Right lung (tissue), 2 donors: ENCODE measurements at regions not wholly inside any gene's neighbourhood (a gene's known extent, or its start where the extent isn't known, plus 50 kb on each side); places are given as distances from the start of the nearest gene placed in this dataset.

Experiments
- DNase-seq, 2 donors: peaks; one replicate each; pipeline ENCODE4 v3.0.0-alpha.2; 2013

DNA sequence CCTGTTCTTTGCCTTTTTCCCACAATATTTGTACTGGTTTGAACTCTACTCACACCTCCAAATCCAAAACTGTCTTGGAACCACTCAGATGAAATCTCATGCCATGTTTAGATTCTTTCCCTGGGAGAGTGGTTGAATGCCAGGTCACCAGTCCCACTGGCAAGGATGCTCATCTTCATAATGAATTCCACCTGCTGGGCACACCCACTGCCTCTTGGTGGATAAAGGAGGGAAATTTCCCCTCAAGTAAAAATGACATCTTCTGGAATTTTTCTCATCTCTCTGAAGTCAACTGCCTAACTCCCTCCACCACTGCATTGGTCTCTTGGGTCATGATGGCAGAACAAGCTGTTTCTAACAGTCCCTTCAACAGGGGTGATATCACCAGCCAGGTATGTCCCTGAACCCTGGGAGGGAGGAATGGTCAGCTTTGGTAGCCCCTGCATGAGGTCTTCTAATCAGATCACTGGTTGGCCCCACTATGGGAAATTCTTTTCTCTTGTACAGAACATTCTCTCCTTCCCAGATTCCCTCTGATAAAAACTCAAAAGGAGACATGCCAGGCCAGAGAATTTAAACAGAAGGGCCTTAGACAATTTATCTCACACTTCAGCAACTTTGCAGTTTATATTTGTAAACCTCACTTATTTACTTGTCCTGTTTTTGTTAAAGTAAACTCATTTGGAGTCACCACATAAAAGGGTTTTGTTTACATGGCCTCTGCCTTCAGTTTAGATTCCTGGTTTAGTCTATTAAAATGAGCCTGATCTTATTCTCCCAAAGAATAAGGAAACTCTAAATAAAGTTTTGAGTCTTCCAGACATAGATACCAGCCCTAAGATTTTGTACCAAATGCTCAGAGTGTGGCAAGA is 143.4 kb downstream of the WNT5A start:
- DNase-seq = no peak

DNA sequence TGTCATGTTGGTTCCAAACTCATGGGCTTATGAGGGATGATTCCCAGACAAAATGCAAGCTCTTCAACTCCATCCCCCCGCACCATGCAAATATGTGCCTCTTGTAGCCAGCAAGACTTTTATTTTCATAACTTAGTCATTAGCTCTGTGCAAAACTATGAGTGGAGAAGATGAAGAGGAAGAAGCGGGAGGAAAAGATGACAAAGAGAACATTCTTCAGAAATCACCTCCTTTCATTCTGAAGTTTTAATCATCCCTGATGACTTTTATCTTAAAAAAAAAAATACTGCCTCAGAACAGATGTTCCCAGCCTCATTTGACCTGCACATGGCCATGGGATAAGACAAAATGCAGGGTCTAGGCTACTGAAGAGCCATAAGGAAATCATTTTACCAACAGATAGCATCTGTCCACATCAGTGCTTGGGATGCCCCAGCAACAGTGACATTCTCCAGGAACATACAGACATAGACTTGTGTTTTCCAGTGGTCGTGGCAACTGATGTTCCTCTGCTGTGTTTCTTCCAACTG is 145.5 kb downstream of the WNT5A start:
- DNase-seq = no peak

DNA sequence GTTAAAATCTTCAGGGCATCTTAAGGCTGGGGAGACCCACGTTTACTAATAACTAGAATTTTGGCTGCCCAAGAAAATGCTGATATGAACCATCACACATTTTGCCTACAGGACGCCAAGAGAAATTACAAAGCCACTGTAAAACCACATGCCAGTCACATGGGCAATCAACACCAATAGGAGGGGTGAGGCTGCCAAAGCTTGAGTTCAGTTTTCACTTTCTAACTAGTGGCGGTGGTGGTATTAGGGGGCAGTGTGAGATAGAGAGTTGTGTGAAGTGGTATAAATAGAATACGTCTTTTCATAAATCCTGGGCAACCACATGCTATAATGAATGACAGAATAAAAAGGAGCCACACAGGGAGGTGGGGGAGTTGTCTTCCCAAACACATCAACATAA is 147.3 kb downstream of the WNT5A start:
- no peak for DNase-seq

- DNase-seq = no peak
These were observed 147.7 kb downstream of the WNT5A start for GRCh38 chr3:55339390-55339789.

GRCh38 chr3:55337641-55338180 is 149.4 kb downstream of the WNT5A start:
- DNase-seq = no peak

GRCh38 chr3:55333923-55334322 is 153.2 kb downstream of the WNT5A start:
- DNase-seq = no peak

- no peak for DNase-seq
These were observed 154.1 kb downstream of the WNT5A start for GRCh38 chr3:55333046-55333445.

- no peak for DNase-seq
These were observed 154.9 kb downstream of the WNT5A start for GRCh38 chr3:55332176-55332575.

DNA sequence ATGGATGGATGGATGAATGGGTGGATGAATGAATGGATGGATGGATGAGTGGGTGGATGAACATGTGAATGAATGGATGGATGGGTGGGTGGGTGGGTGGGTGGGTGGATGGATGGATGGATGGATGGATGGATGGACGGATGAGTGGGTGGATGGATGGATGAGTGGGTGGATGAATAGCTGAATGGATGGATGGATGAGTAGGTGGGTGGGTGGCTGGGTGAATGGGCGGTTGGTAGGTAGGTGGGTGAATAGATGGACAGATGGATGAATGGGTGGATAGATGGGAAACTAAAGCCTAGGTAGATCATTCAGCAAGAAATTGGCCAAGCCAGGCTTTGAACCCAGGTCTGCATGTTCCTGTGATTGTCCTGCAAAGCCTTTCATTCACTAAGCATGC is 155.6 kb downstream of the WNT5A start:
- no peak for DNase-seq

GRCh38 chr3:55330756-55331155 is 156.3 kb downstream of the WNT5A start:
- no peak for DNase-seq

DNA sequence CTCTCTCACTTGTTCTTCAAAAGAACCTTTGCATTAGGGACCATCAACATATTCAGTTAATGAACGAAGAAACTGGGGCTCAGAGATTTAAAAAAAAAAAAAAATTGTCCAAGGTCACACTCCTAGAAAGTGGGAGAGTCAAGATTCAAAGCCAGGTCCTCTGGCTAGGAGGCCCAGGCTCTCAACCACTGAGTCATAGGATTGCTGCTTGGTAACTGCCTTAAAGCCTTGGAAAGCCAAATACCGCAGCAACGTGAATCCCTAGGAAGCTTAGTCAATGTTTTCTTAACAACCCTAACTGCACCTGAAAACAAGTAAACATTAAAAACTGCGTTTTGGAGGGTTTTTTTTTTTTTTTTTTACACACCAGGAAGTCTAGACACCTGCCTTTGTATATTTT is 156.8 kb downstream of the WNT5A start:
- no peak for DNase-seq

- DNase-seq = no peak
These were observed 157.3 kb downstream of the WNT5A start for GRCh38 chr3:55329849-55330248.

- DNase-seq = no peak
These were observed 159.8 kb downstream of the WNT5A start for GRCh38 chr3:55327131-55327920.

DNA sequence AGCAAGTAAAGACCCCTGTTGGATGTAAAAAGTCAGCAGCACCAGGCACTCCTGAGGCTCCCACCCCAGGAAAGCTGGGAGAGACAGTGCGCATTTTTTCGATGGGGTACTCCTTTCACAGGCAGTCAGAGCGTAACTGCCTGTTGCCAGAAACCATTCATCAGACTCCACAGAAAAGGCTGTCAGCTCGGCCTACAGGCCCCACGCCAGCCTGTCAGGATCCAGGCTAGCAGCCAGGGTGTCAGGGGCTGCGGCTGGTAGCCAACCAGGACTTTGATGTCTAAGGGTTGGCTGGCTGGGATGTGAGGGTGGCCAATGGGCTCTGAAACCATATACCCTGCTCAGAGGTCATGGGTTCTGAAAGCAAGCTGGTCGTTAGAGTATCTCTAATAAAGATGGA is 164.5 kb downstream of the WNT5A start:
- DNase-seq = no peak

DNA sequence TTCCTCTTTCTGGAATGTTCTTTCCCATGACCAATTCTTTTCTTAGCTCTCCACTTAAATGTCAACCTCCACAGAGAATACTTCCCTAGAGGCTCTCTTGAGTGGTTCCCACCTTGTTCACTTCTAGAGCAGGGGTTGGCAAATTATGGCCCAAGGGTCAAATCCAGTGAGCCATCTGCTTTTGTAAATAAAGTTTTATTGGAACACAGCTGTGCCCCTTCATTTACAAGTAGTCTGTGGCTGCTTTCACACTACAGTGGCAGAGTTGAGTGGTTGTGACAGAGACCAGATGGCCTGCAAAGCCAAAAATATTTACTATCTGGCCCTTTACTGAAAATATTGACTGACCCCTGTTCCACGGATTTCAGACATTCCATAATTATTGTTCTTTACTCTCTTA is 166.2 kb downstream of the WNT5A start:
- no peak for DNase-seq

DNA sequence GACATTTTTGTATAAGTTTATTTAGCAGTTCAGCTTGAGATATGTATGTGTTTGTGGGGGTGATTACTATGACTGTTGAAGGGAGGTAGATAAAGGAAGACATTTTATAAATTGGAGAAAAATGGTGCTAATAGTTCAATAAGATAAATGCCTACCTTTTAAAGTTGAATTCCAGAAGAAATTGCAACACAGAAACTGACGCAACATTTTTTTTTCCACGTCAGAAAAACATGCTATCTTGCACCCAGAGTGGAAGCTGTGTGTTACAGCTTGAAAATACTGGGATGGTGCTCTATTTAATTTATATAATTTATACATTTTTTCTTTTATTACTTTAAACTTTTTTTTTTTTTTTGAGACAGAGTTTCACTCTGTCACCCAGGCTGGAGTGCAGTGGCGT is 171.7 kb downstream of the WNT5A start:
- DNase-seq = no peak

GRCh38 chr3:55313666-55314065 is 173.4 kb downstream of the WNT5A start:
- DNase-seq = no peak

DNA sequence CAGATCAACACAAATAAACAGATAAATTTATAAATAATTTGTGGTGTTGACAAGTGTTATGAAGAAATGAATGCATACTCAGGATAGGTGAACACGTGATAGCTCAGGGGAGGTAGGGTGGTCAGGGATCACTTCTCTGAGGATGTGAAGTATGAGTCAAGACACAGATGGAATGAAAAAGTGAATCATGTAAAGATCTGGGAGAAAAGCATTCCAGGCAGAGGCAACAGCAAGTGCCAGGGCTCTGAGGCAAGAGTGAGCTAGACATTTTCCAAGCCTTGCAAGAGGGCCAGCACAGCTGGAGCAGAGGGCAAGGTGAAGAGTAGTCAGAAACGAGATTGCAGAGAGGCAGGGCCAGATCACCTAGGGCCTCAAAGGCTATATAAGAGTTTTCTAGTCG is 177.8 kb downstream of the WNT5A start:
- no peak for DNase-seq

DNA sequence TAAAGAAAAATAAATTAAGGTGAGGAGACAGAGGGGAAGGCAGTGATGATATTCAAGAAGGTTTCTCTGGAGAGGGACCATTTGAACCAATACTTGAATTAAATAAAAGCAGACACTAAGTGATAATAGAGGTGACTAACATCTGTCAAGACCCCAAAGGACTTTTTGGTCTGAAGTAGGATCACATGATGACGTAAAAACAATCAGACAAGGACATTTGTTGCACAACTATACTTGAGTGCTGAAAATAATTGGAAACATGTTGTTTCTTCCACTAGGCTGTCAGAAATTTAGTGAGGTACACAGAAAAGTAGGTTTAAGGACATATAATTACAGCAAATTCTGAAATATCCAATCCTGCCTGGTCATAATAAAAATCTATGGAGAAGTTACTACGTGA is 179.5 kb downstream of the WNT5A start:
- no peak for DNase-seq

DNA sequence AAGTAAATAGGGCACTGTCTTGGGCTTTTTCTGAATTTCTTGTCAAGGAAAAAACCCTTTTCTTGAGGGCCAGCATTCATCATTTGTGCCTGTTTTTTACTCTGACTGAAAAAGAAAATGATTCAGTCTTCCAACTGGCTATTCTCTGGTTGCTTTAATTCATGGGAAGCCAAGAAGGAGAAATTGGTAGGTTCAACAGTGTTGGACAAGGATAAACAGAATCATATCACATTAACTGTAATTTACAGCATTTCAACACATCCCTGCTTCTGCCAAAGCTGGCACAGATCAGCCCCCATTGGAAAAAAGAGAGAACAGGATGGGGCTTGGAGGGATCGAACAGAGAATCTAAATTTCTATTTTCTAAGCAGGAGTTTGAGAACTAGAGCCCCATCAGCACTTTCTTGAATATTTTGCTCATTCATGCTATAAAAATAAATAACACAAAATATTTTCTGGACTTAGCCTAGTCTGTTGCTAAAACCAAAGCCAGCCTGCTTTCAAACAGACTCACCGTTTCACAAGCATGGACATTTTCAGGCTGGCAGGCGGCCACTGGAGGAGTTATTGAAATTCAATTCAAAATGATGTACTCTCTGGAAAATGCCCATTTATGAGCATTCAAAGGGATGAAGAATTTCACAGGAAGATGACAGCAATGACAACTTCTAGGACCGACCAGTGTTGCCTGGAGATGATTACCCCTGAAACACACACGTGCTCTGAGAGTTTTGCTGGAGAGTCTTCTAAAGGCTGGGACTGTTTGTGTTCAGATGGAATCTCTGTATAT is 181.2 kb downstream of the WNT5A start:
- no peak for DNase-seq

GRCh38 chr3:55300701-55301100 is 186.4 kb downstream of the WNT5A start:
- DNase-seq = no peak

DNA sequence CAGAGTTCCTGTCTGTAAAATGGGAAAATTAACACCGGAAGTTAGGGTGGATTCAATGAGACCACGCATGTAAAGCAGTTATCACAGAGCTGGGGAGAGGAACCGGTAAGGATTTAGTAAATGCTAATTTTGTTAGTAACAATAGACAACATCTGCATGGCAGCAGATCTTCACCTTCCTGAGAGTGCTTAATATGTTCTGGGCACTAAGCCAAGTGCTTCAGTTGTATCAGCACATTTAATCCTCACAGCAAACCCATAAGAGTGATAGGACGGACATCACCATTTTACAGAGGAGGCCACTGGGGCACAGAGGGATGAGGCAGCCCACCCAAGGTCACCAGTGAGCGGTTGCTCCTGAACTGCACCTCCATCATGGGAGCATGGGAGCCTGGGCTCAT is 189.4 kb downstream of the WNT5A start:
- DNase-seq = no peak
